ENCODE measurements at regions not wholly inside any gene's neighbourhood (a gene's known extent, or its start where the extent isn't known, plus 50 kb on each side); places are given as distances from the start of the nearest gene placed in this dataset.

GRCh38 chr10:90175161-90175681, 473.8 kb downstream of the KIF20B start:
- Histone ChIP-seq H2AFZ (ENCODE audit: low read length, unreplicated experiment) (no peak overlapping the region), H3K4me3 (ENCODE audit: low read depth, low read length) (no peak overlapping the region), H3K27me3 (ENCODE audit: insufficient read depth, low read length) (no peaks in the 10 kb centered on the region), H3K27ac (ENCODE audit: low read depth, low read length) (no peak overlapping the region), H3K4me1 (ENCODE audit: control insufficient read depth, insufficient read depth, low read length, unreplicated experiment) (peaks cover 12% of the 10 kb centered on the region), H3K36me3 (ENCODE audit: insufficient read depth, low read length) (no peaks in the 10 kb centered on the region), H3K79me2 (ENCODE audit: control insufficient read depth, insufficient read depth, low read length, unreplicated experiment) (no peaks in the 10 kb centered on the region)

- H3K4me3 ChIP-seq (ENCODE audit: low read depth, low read length), result peak overlapping the region; percentile 10; the same call in 1 of the 2 replicates
- peaks cover 23% of the 10 kb centered on the region for H3K4me1 ChIP-seq (ENCODE audit: control insufficient read depth, insufficient read depth, low read length, unreplicated experiment)
- H3K36me3 ChIP-seq (ENCODE audit: insufficient read depth, low read length), result no peaks in the 10 kb centered on the region
- peak overlapping the region; percentile 83 for H3K27ac ChIP-seq (ENCODE audit: low read depth, low read length)
- H3K27me3 ChIP-seq (ENCODE audit: insufficient read depth, low read length), result no peaks in the 10 kb centered on the region
- no peaks in the 10 kb centered on the region for H3K79me2 ChIP-seq (ENCODE audit: control insufficient read depth, insufficient read depth, low read length, unreplicated experiment)
- H2AFZ ChIP-seq (ENCODE audit: low read length, unreplicated experiment), result peak overlapping the region; percentile 20
Measured at GRCh38 chr10:90179696-90180407, 478.5 kb downstream of the KIF20B start.

DNA sequence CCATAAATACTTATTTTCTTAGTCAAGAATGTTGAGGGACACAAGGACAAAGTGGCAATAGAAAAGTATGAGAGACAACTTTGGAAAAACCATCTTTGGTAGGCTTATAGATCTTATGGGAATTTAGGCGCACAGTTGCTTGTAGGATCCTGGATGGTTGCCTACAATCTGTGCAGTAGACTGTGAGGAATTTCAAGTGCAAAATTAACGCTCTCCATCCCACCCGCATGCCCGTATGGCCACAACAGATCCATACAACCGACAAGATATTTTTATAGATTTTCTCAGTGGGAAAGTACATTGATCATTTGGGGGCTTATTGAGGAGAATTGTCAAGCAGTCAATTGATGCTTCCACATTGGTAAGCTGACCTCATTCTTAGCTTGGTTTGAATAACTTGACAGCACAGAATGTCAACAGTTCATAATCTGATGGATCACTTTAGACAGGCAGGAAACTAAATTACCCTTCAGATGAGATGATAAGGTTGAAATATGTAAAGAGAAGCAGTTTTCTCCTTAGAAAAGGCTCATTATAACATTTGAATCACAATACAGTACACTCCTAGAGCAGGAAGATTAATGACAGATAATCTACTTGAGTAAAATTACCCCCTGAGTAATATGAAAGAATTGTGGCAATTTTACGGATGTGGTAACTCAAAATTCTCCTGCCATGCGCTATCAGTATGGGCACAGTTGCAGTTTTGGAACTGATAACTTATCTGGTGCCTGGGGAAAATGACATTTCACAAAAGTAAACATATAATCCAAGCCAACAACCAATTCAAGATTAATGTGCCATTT, 479.7 kb downstream of the KIF20B start:
- no peak overlapping the region for H2AFZ ChIP-seq (ENCODE audit: low read length, unreplicated experiment)
- H3K4me3 ChIP-seq (ENCODE audit: low read depth, low read length), result no peak overlapping the region
- H3K27ac ChIP-seq (ENCODE audit: low read depth, low read length), result peak overlapping the region; percentile 83; the same call in 1 of the 2 replicates
- no peaks in the 10 kb centered on the region for H3K27me3 ChIP-seq (ENCODE audit: insufficient read depth, low read length)
- H3K36me3 ChIP-seq (ENCODE audit: insufficient read depth, low read length), result no peaks in the 10 kb centered on the region
- no peaks in the 10 kb centered on the region for H3K79me2 ChIP-seq (ENCODE audit: control insufficient read depth, insufficient read depth, low read length, unreplicated experiment)
- H3K4me1 ChIP-seq (ENCODE audit: control insufficient read depth, insufficient read depth, low read length, unreplicated experiment), result peaks cover 23% of the 10 kb centered on the region

DNA sequence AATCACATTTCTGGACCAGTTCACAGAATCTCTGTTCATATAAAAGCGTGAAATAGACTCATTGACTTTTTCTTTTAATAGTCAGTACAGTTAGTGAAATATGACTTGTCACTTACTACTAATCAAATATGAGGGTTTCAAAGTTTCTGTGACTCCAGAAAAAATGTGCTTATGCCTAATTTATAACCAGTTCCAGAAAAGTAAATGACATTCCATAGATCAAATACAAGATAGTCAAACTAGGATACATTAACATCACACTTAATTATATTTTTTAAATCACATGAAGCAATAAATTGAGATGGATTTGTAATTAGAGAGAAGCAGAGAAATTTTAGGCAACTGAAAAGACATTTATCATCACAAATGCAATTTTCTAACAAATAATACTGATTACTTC, 491.4 kb downstream of the KIF20B start:
- Histone ChIP-seq H3K4me1 (ENCODE audit: control insufficient read depth, insufficient read depth, low read length, unreplicated experiment) (peaks cover 39% of the 10 kb centered on the region), H2AFZ (ENCODE audit: low read length, unreplicated experiment) (no peak overlapping the region), H3K36me3 (ENCODE audit: insufficient read depth, low read length) (no peaks in the 10 kb centered on the region), H3K4me3 (ENCODE audit: low read depth, low read length) (no peak overlapping the region), H3K79me2 (ENCODE audit: control insufficient read depth, insufficient read depth, low read length, unreplicated experiment) (no peaks in the 10 kb centered on the region), H3K27ac (ENCODE audit: low read depth, low read length) (peak overlapping the region; percentile 80), H3K27me3 (ENCODE audit: insufficient read depth, low read length) (no peaks in the 10 kb centered on the region)

DNA sequence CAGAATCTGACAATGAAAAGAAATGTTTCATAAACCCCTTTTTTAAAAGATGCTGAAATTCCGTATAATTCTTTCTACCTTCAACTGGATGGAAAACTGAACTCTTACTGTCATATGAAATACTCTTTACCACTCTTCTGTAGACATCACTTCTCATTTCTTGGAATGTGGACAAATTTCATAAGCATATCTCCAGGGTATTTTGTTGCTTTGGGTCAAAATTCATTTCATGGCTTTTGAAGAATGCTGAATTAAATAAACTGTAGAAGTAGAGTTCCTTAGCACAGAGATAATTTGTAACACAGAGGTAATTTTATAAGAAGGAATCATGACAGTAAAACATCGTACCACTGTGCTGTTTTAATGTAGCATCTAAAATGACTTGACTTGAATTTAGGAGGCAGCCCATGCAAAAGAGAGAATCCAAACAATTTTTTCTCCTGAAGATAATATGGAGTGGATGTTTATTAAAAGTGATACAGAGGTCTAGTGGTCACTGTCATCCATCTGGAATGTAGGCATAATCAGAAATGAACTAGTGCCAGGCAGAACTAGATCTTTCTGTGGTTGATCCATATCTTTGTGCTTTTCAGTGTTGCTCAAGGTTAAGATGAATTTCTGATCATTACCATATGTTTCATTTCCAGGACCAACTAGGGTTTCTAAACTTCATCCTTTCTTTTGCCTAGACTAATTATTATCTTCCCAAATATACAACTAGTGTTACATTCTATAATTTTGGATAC, 492.0 kb downstream of the KIF20B start:
- H3K27me3 ChIP-seq (ENCODE audit: insufficient read depth, low read length), result no peaks in the 10 kb centered on the region
- H3K36me3 ChIP-seq (ENCODE audit: insufficient read depth, low read length), result no peaks in the 10 kb centered on the region
- H2AFZ ChIP-seq (ENCODE audit: low read length, unreplicated experiment), result peak overlapping the region; percentile 36
- H3K4me3 ChIP-seq (ENCODE audit: low read depth, low read length), result peak overlapping the region; percentile 30; the same call in 1 of the 2 replicates
- H3K4me1 ChIP-seq (ENCODE audit: control insufficient read depth, insufficient read depth, low read length, unreplicated experiment), result peaks cover 43% of the 10 kb centered on the region
- H3K79me2 ChIP-seq (ENCODE audit: control insufficient read depth, insufficient read depth, low read length, unreplicated experiment), result no peaks in the 10 kb centered on the region
- peak overlapping the region; percentile 80 for H3K27ac ChIP-seq (ENCODE audit: low read depth, low read length)

DNA sequence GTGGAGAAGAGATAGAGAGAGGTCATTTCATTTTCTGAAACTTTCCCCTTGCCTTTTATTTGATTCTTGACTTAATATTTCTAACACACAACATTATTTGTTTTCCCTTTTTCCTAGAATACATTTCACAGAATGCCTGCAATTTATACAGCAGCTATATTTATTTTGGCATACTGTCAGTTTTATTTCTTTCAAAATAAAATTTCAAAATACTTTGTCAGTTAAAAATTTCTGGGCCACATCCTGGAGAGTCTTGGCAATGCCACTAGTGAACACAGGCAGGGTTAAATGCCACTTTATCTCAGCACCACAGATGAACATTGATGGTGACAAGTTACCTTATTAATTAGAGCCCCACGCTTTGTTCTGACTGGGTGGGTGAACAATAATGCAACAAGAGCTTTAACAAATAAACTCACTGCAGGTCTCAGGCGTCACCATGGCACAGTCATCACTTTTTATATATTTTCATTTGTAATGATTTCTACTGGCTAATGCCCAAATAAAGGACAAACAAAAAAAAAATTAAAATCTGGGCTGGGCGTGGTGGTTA, 494.0 kb downstream of the KIF20B start:
- peaks cover 43% of the 10 kb centered on the region for H3K4me1 ChIP-seq (ENCODE audit: control insufficient read depth, insufficient read depth, low read length, unreplicated experiment)
- no peaks in the 10 kb centered on the region for H3K36me3 ChIP-seq (ENCODE audit: insufficient read depth, low read length)
- no peaks in the 10 kb centered on the region for H3K79me2 ChIP-seq (ENCODE audit: control insufficient read depth, insufficient read depth, low read length, unreplicated experiment)
- no peaks in the 10 kb centered on the region for H3K27me3 ChIP-seq (ENCODE audit: insufficient read depth, low read length)
- H2AFZ ChIP-seq (ENCODE audit: low read length, unreplicated experiment), result no peak overlapping the region
- H3K27ac ChIP-seq (ENCODE audit: low read depth, low read length), result no peak overlapping the region
- H3K4me3 ChIP-seq (ENCODE audit: low read depth, low read length), result no peak overlapping the region

DNA sequence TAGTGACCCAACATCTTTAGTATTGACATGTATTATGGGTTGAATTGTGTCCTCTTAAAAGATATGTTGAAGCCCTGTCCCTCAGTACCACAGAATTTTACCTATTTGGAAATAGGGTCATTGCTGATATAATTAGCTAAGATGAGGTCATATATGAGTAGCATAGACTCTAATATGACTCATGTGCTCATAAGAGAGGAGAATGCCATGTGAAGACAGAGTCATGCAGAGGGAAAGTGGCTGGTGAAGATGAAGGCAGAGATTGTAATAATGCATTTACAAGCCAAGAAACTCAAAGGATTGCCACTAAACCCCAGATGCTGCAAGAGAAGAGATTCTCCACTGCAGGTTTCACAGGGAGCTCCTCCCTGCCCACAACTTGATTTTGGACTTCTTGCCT, 496.4 kb downstream of the KIF20B start:
- Histone ChIP-seq H2AFZ (ENCODE audit: low read length, unreplicated experiment) (no peak overlapping the region), H3K4me1 (ENCODE audit: control insufficient read depth, insufficient read depth, low read length, unreplicated experiment) (peaks cover 38% of the 10 kb centered on the region), H3K4me3 (ENCODE audit: low read depth, low read length) (no peak overlapping the region), H3K36me3 (ENCODE audit: insufficient read depth, low read length) (no peaks in the 10 kb centered on the region), H3K79me2 (ENCODE audit: control insufficient read depth, insufficient read depth, low read length, unreplicated experiment) (no peaks in the 10 kb centered on the region), H3K27me3 (ENCODE audit: insufficient read depth, low read length) (no peaks in the 10 kb centered on the region), H3K27ac (ENCODE audit: low read depth, low read length) (no peak overlapping the region)

- Histone ChIP-seq H3K27me3 (ENCODE audit: insufficient read depth, low read length) (no peaks in the 10 kb centered on the region), H3K36me3 (ENCODE audit: insufficient read depth, low read length) (no peaks in the 10 kb centered on the region), H3K4me1 (ENCODE audit: control insufficient read depth, insufficient read depth, low read length, unreplicated experiment) (peaks cover 24% of the 10 kb centered on the region), H3K4me3 (ENCODE audit: low read depth, low read length) (no peak overlapping the region), H3K27ac (ENCODE audit: low read depth, low read length) (no peak overlapping the region), H2AFZ (ENCODE audit: low read length, unreplicated experiment) (no peak overlapping the region), H3K79me2 (ENCODE audit: control insufficient read depth, insufficient read depth, low read length, unreplicated experiment) (no peaks in the 10 kb centered on the region)
Measured at GRCh38 chr10:90199093-90199492, 497.7 kb downstream of the KIF20B start.

DNA sequence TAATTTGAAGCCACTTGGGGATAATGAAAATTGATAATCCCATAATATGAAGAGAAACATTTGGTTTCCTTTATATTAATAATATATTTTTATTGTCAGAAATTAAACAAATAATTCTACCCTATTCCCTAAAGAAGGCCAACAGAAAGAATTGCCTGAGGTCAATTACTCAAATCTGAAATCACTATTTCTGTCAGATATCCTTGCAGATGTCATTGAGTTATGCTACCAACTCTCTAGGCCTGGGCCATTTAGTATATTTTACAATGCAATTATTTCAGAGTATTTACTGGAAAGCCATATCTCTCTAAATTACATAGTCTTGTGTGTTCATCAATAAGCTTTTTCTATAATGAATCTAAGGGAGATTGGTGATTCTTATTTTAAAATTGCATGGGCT, 498.1 kb downstream of the KIF20B start:
- Histone ChIP-seq H3K27ac (ENCODE audit: low read depth, low read length) (no peak overlapping the region), H2AFZ (ENCODE audit: low read length, unreplicated experiment) (no peak overlapping the region), H3K79me2 (ENCODE audit: control insufficient read depth, insufficient read depth, low read length, unreplicated experiment) (no peaks in the 10 kb centered on the region), H3K4me3 (ENCODE audit: low read depth, low read length) (no peak overlapping the region), H3K4me1 (ENCODE audit: control insufficient read depth, insufficient read depth, low read length, unreplicated experiment) (peaks cover 21% of the 10 kb centered on the region), H3K36me3 (ENCODE audit: insufficient read depth, low read length) (no peaks in the 10 kb centered on the region), H3K27me3 (ENCODE audit: insufficient read depth, low read length) (no peaks in the 10 kb centered on the region)

All from ACC112 (cell line).